Astrocyte (in vitro differentiated cells and primary cell): ENCODE measurements at regions not wholly inside any gene's neighbourhood (a gene's known extent, or its start where the extent isn't known, plus 50 kb on each side); places are given as distances from the start of the nearest gene placed in this dataset.

ENCODE experiments used
- DNase-seq: peaks from one replicate; pipeline ENCODE4 v3.0.0-alpha.2; 2010; ENCODE audit warnings: low read depth
- FAIRE-seq: peaks from 2 replicates; lab custom pipeline; 2011; peaks lifted over from hg19 to GRCh38; lab: Jason Lieb, UNC
- H2AFZ ChIP-seq: 2 replicates; pipeline ENCODE4 v1.6.0; 2012; ENCODE audit warnings: low read depth, low read length, inconsistent platforms
- H3K27ac ChIP-seq: 2 replicates; pipeline ENCODE4 v1.5.1; 2011; ENCODE audit warnings: low read depth, low read length, inconsistent platforms
- H3K27me3 ChIP-seq: 2 replicates; pipeline ENCODE4 v1.6.0; 2011; ENCODE audit warnings: low read length, inconsistent platforms; ENCODE audit not compliant: insufficient read depth
- H3K36me3 ChIP-seq: 2 replicates; pipeline ENCODE4 v1.5.1; 2011; ENCODE audit warnings: low read length, inconsistent platforms; ENCODE audit not compliant: insufficient read depth
- H3K4me1 ChIP-seq: 2 replicates; pipeline ENCODE4 v1.5.1; 2011; ENCODE audit warnings: low read length, inconsistent platforms; ENCODE audit not compliant: insufficient read depth
- H3K4me2 ChIP-seq: 2 replicates; pipeline ENCODE4 v1.6.0; 2012; ENCODE audit warnings: low read length, inconsistent platforms
- H3K4me3 ChIP-seq: 2 replicates; pipeline ENCODE4 v1.5.1; 2011; ENCODE audit warnings: low read depth, mild to moderate bottlenecking, low read length, inconsistent platforms; ENCODE audit not compliant: insufficient read depth
- H3K79me2 ChIP-seq: 2 replicates; pipeline ENCODE4 v1.6.0; 2012; ENCODE audit warnings: mild to moderate bottlenecking, low read length, inconsistent platforms; ENCODE audit not compliant: insufficient read depth
- H3K9ac ChIP-seq: 2 replicates; pipeline ENCODE4 v1.6.0; 2012; ENCODE audit warnings: mild to moderate bottlenecking, low read length, inconsistent platforms
- H3K9me3 ChIP-seq: 2 replicates; pipeline ENCODE4 v1.5.1; 2012; ENCODE audit warnings: low read depth, mild to moderate bottlenecking, low read length, inconsistent platforms; ENCODE audit not compliant: insufficient read depth
- H4K20me1 ChIP-seq: 2 replicates; pipeline ENCODE4 v1.6.0; 2012; ENCODE audit warnings: low read length, inconsistent platforms; ENCODE audit not compliant: insufficient read depth
- H3K27ac Mint-ChIP-seq: one replicate; pipeline ENCODE4 v1.8.0; 2021; ENCODE audit warnings: mild to moderate bottlenecking, mixed read lengths; ENCODE audit not compliant: unreplicated experiment
- H3K27me3 Mint-ChIP-seq: one replicate; pipeline ENCODE4 v1.8.0; 2021; ENCODE audit warnings: low read depth, mixed read lengths; ENCODE audit not compliant: unreplicated experiment
- H3K36me3 Mint-ChIP-seq: one replicate; pipeline ENCODE4 v1.8.0; 2021; ENCODE audit warnings: low read depth, mixed read lengths; ENCODE audit not compliant: unreplicated experiment
- H3K4me1 Mint-ChIP-seq: one replicate; pipeline ENCODE4 v1.8.0; 2021; ENCODE audit warnings: low read depth, mixed read lengths; ENCODE audit not compliant: unreplicated experiment
- H3K4me3 Mint-ChIP-seq: one replicate; pipeline ENCODE4 v1.8.0; 2021; ENCODE audit warnings: mild to moderate bottlenecking, moderate library complexity, mixed read lengths; ENCODE audit not compliant: unreplicated experiment
- H3K9me3 Mint-ChIP-seq: one replicate; pipeline ENCODE4 v1.8.0; 2021; ENCODE audit warnings: mild to moderate bottlenecking, mixed read lengths; ENCODE audit not compliant: unreplicated experiment
- EZH2 ChIP-seq: IDR thresholded peaks from 2 replicates; pipeline ENCODE4 v1.6.1; 2012; ENCODE audit warnings: mild to moderate bottlenecking, low read length, inconsistent platforms; ENCODE audit not compliant: insufficient read depth
- TF ChIP-seq, protein P1 (sequence below): IDR thresholded peaks from 2 replicates; pipeline ENCODE4 v1.5.1; 2011; ENCODE audit warnings: low read depth, mild to moderate bottlenecking, inconsistent platforms, low read length, moderate library complexity; ENCODE audit not compliant: insufficient read depth

DNA sequence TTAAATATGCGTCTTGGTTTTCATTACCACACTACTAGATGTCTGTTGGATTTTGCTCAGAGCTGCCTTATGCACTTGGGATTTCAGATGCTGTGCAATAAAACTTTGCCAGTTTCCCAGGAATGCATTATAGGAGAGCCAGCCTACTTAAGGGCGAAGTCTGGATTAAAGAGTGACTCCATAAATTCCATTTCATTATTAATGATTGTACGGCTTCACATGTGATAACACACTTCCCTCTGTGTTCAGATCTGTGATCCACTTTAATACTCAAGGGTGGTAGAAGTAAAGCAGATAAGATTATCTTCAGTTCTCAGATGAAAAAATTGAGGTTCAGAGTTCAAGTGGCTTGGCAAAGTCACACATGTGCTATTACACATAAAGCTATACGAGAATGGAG lies 110.2 kb downstream of the C11orf91 start:
- H3K79me2 ChIP-seq = no peaks in the 10 kb centered on the region
- no peaks in the 10 kb centered on the region for H3K27me3 ChIP-seq
- no peak overlapping the region for H3K9ac ChIP-seq
- H3K4me1 ChIP-seq = no peaks in the 10 kb centered on the region
- no peak overlapping the region for H3K27ac ChIP-seq
- no peak overlapping the region for H3K27ac Mint-ChIP-seq
- no peaks in the 10 kb centered on the region for H3K9me3 ChIP-seq
- H3K4me2 ChIP-seq = no peak overlapping the region
- peaks cover 17% of the 10 kb centered on the region for H3K36me3 Mint-ChIP-seq
- H4K20me1 ChIP-seq = no peaks in the 10 kb centered on the region
- TF ChIP-seq, protein P1, sequence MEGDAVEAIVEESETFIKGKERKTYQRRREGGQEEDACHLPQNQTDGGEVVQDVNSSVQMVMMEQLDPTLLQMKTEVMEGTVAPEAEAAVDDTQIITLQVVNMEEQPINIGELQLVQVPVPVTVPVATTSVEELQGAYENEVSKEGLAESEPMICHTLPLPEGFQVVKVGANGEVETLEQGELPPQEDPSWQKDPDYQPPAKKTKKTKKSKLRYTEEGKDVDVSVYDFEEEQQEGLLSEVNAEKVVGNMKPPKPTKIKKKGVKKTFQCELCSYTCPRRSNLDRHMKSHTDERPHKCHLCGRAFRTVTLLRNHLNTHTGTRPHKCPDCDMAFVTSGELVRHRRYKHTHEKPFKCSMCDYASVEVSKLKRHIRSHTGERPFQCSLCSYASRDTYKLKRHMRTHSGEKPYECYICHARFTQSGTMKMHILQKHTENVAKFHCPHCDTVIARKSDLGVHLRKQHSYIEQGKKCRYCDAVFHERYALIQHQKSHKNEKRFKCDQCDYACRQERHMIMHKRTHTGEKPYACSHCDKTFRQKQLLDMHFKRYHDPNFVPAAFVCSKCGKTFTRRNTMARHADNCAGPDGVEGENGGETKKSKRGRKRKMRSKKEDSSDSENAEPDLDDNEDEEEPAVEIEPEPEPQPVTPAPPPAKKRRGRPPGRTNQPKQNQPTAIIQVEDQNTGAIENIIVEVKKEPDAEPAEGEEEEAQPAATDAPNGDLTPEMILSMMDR = no peak
- H3K4me3 ChIP-seq = no peak overlapping the region
- peaks cover 6% of the 10 kb centered on the region for H3K36me3 ChIP-seq
- H3K4me3 Mint-ChIP-seq = no peak overlapping the region
- no peaks in the 10 kb centered on the region for H3K27me3 Mint-ChIP-seq
- H3K9me3 Mint-ChIP-seq = peaks cover 2% of the 10 kb centered on the region
- H3K4me1 Mint-ChIP-seq = no peaks in the 10 kb centered on the region
- H2AFZ ChIP-seq = no peak overlapping the region
- FAIRE-seq (no peak), DNase-seq (no peak)

DNA sequence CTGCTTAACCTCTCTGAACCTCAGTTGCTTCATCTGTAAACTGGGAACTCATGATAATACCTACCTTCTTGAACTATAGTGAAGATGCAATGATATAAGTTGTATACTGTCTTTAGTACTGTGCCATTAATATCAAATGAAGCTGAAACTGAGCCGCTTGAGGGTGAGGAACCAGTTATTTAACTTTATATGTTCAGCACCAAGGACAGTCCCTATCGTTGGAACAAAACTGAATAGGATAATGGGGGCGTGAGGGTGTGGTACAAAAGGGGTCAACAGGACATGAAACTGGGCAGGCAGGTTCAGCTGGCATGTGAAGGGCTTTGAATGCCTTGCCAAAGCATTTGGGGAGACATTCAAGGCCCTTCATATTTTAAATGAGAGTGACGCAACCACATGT lies 112.6 kb downstream of the C11orf91 start:
- H3K27me3 ChIP-seq = no peaks in the 10 kb centered on the region
- no peak overlapping the region for H3K9ac ChIP-seq
- H3K36me3 ChIP-seq = peaks cover 12% of the 10 kb centered on the region
- TF ChIP-seq EZH2 = no peak
- TF ChIP-seq, protein P1 = no peak
- no peak overlapping the region for H2AFZ ChIP-seq
- H3K9me3 ChIP-seq = no peaks in the 10 kb centered on the region
- no peaks in the 10 kb centered on the region for H3K79me2 ChIP-seq
- Mint-ChIP-seq H3K9me3 (peaks cover 2% of the 10 kb centered on the region), H3K36me3 (peaks cover 24% of the 10 kb centered on the region), H3K27me3 (no peaks in the 10 kb centered on the region), H3K27ac (no peak overlapping the region), H3K4me1 (no peaks in the 10 kb centered on the region), H3K4me3 (no peak overlapping the region)
- no peak for FAIRE-seq
- DNase-seq = no peak
- H3K27ac ChIP-seq = no peak overlapping the region
- H3K4me1 ChIP-seq = no peaks in the 10 kb centered on the region
- no peak overlapping the region for H3K4me2 ChIP-seq
- H3K4me3 ChIP-seq = no peak overlapping the region
- H4K20me1 ChIP-seq = no peaks in the 10 kb centered on the region

DNA sequence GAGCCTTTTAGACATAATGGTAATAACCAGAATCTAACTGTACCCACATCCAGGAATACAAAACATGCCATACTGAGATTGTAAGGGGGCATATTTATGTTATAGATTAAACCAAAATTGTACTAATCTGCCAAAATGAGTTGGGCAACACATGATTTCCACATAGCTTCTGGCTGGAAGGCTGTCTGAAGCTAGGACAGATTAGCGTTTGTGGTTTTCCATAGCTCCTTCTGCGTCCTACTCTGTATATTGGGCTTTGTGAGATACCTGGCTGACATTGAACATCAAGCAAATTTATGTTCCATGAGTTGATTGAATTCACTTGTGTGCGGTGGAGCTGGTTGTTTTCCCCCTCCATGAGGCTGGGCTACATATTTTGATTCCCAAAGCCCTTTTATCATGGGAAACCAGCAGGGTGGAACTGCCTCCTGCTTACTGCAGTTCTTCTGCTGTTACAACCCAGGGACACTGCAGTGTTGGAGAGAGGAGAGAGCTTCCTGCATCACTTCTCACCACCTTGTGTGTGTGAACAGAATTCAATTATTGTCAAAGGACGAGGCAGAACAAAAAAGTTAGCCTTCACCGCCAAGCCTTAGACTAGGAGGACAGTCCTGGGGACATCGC lies 114.9 kb downstream of the C11orf91 start:
- Mint-ChIP-seq H3K4me3 (no peak overlapping the region), H3K9me3 (peaks cover 2% of the 10 kb centered on the region), H3K4me1 (peaks cover 4% of the 10 kb centered on the region), H3K36me3 (peaks cover 25% of the 10 kb centered on the region), H3K27ac (no peak overlapping the region), H3K27me3 (no peaks in the 10 kb centered on the region)
- Histone ChIP-seq H3K36me3 (peaks cover 12% of the 10 kb centered on the region), H3K4me2 (no peak overlapping the region), H3K27ac (no peak overlapping the region), H4K20me1 (no peaks in the 10 kb centered on the region), H3K27me3 (no peaks in the 10 kb centered on the region), H2AFZ (no peak overlapping the region), H3K4me1 (no peaks in the 10 kb centered on the region), H3K79me2 (no peaks in the 10 kb centered on the region), H3K9ac (no peak overlapping the region), H3K4me3 (no peak overlapping the region), H3K9me3 (no peaks in the 10 kb centered on the region)
- TF ChIP-seq EZH2 = no peak
- TF ChIP-seq, protein P1 = no peak
- no peak for FAIRE-seq
- DNase-seq = no peak
